ENCODE measurements at regions not wholly inside any gene's neighbourhood (a gene's known extent, or its start where the extent isn't known, plus 50 kb on each side); places are given as distances from the start of the nearest gene placed in this dataset.

DNA sequence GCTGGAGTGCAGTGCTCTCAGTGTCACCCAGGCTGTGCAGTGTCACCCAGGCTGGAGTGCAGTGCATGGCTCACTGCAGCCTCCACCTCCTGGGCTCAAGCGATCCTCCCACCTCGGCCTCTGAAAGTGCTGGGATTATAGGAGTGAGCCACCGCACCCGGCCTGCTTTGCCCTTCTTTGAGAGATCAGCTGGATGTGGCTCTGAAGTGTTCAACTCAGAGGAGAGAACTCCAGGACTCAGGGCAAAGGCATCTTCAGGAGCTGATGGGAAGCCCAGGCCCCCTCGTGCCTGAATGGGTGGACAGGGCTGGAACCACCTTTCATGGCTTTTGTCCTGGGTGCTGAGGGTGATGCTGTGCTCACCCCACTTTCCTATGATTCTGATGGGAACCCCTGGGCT lies 52.0 kb upstream of the HAAO start:
- no peak for TF ChIP-seq POLR2AphosphoS5 (IDR thresholded peaks at IDR 0.05; ENCODE audit: borderline replicate concordance, low read depth, low read length)
- TF ChIP-seq EZH2 (IDR thresholded peaks at IDR 0.05) = no peak
- no peak for TF ChIP-seq FOXP2 (optimal IDR thresholded peaks at IDR 0.05; ENCODE audit: control extremely low read depth, extremely low read length, insufficient read depth)

All from SK-N-MC (cell line).